HG02970 (cell line): ENCODE measurements at regions not wholly inside any gene's neighbourhood (a gene's known extent, or its start where the extent isn't known, plus 50 kb on each side); places are given as distances from the start of the nearest gene placed in this dataset.

Source experiments
- ATAC-seq: cut with Tn5 transposase; IDR thresholded peaks from one replicate; pipeline ENCODE4 v1.9.1; 2021; ENCODE audit warnings: mild to moderate bottlenecking, moderate library complexity, moderate number of reproducible peaks; ENCODE audit not compliant: unreplicated experiment, low FRiP score

GRCh38 chr2:104781151-104781550 is 72.8 kb upstream of the POU3F3 start:
- ATAC-seq: no peak

GRCh38 chr2:104784264-104784663 is 69.7 kb upstream of the POU3F3 start:
- ATAC-seq: no peak

GRCh38 chr2:104786204-104786603 is 67.7 kb upstream of the POU3F3 start:
- no peak for ATAC-seq

GRCh38 chr2:104786821-104787220 is 67.1 kb upstream of the POU3F3 start:
- ATAC-seq: no peak

- no peak for ATAC-seq
Observed at GRCh38 chr2:104787298-104788065, 66.4 kb upstream of the POU3F3 start.

- ATAC-seq: no peak
Observed at GRCh38 chr2:104788742-104789455, 65.0 kb upstream of the POU3F3 start.

GRCh38 chr2:104790100-104790811 is 63.7 kb upstream of the POU3F3 start:
- no peak for ATAC-seq

- ATAC-seq: no peak
Observed at GRCh38 chr2:104790901-104791495, 62.9 kb upstream of the POU3F3 start.

GRCh38 chr2:104793966-104794365 is 59.9 kb upstream of the POU3F3 start:
- ATAC-seq: no peak

GRCh38 chr2:104794441-104794840 is 59.5 kb upstream of the POU3F3 start:
- ATAC-seq: no peak
